Upper lobe of right lung (tissue), 1 donor: ENCODE measurements at regions not wholly inside any gene's neighbourhood (a gene's known extent, or its start where the extent isn't known, plus 50 kb on each side); places are given as distances from the start of the nearest gene placed in this dataset.

ENCODE experiments used
- ATAC-seq: fragments of 200-7000 bp; cut with Tn5 transposase; one replicate; pipeline ENCODE4 v1.9.1; 2020; ENCODE audit warnings: mild to moderate bottlenecking, moderate library complexity
- DNase-seq: peaks from one replicate; pipeline ENCODE4 v3.0.0-alpha.2; 2020
- H3K27ac ChIP-seq: fragments of 200-600 bp; one replicate; pipeline ENCODE4 v1.8.0; 2022
- H3K27me3 ChIP-seq: fragments of 200-600 bp; one replicate; pipeline ENCODE4 v1.8.0; 2022; ENCODE audit warnings: mild to moderate bottlenecking
- H3K36me3 ChIP-seq: fragments of 200-600 bp; one replicate; pipeline ENCODE4 v1.8.0; 2022
- H3K4me1 ChIP-seq: fragments of 200-600 bp; one replicate; pipeline ENCODE4 v1.8.0; 2022
- H3K4me3 ChIP-seq: fragments of 200-600 bp; one replicate; pipeline ENCODE4 v1.8.0; 2022; ENCODE audit warnings: mild to moderate bottlenecking
- H3K9me3 ChIP-seq: fragments of 200-600 bp; one replicate; pipeline ENCODE4 v1.8.0; 2022
- intact Hi-C: fragments of 100-400 bp; cut with DNase I; formaldehyde crosslinking; loops from one replicate; pipeline ENCODE4 v1.11.0; 2022
- TF ChIP-seq, protein P1 (sequence below): fragments of 200-600 bp; IDR thresholded peaks from one replicate; pipeline ENCODE4 v1.8.0; 2022; ENCODE audit warnings: antibody characterized with exemption
- donor health status: DM: no; HTN: yes; CAD: no; lungs with severe emphysema.

DNA sequence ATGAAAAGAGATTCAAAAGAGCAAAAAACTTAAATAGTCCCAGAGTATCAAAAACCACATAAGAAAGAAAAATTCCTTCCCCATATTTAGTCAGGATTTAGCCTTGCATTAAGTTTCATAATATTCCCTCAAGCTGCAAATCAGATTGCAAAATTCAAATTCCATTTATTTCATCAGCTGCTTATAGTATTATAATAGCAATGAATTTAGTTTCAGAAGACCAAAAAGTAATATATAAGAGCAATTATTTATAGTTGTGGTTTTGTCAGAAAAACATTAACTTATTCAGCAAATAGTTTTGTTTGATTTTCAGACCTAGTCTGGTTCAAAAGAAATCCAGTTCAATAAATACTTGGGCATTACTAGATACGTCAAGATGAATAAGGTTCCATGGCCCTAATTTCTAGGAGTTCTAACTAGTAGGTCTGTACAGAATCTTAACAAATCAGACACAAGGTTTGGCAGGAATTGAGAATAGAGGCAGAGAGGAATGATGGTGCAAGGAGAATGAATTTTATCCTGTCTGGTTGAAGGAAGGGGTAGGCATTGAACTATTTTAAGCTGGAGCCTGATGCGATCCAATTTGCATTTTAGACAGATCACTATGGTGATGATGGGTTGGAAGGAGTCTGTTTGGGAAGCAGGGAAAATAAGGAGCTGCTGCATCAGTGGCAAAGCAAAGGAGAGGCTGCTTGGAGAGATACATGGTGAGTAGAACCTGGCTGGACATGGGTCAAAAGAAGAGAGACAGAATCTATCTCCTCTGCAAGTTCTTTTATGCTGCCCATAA is 163.9 kb upstream of the STXBP5 start:
- intact Hi-C loops: no loop called here
- TF ChIP-seq, protein P1, sequence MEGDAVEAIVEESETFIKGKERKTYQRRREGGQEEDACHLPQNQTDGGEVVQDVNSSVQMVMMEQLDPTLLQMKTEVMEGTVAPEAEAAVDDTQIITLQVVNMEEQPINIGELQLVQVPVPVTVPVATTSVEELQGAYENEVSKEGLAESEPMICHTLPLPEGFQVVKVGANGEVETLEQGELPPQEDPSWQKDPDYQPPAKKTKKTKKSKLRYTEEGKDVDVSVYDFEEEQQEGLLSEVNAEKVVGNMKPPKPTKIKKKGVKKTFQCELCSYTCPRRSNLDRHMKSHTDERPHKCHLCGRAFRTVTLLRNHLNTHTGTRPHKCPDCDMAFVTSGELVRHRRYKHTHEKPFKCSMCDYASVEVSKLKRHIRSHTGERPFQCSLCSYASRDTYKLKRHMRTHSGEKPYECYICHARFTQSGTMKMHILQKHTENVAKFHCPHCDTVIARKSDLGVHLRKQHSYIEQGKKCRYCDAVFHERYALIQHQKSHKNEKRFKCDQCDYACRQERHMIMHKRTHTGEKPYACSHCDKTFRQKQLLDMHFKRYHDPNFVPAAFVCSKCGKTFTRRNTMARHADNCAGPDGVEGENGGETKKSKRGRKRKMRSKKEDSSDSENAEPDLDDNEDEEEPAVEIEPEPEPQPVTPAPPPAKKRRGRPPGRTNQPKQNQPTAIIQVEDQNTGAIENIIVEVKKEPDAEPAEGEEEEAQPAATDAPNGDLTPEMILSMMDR: no peak
- Histone ChIP-seq H3K27ac (no peak overlapping the region), H3K36me3 (no peaks in the 10 kb centered on the region), H3K27me3 (no peaks in the 10 kb centered on the region), H3K9me3 (no peaks in the 10 kb centered on the region), H3K4me1 (no peaks in the 10 kb centered on the region), H3K4me3 (no peak overlapping the region)
- ATAC-seq: no peak
- DNase-seq: no peak

GRCh38 chr6:147042679-147043078 is 161.5 kb upstream of the STXBP5 start:
- DNase-seq: no peak
- Histone ChIP-seq H3K4me3 (no peak overlapping the region), H3K27me3 (no peaks in the 10 kb centered on the region), H3K27ac (no peak overlapping the region), H3K4me1 (no peaks in the 10 kb centered on the region), H3K36me3 (no peaks in the 10 kb centered on the region), H3K9me3 (no peaks in the 10 kb centered on the region)
- intact Hi-C loops: no loop called here
- TF ChIP-seq, protein P1: no peak
- ATAC-seq: no peak

DNA sequence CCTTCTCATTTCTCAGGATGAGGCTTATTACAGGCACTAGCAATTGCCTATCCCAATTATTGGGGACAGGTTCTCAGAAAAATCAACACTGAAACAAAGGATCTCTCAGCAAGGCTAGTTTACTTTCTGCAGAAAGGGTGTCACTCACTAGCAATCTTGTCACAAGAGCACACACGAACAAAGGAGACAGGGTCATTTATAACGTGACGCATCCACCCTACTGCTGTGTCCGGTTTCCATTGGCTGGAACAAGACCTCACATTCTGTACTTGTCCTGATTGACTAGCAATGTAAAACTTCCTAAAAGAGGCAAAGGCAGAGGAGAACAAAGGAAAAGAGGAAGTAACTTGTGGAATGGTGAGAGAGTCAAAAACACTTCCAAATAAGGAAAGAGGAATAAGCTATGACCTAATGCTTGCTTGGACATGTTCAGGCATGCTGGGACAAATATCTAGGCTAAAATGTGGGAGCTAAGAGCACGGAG is 160.2 kb upstream of the STXBP5 start:
- Histone ChIP-seq H3K27ac (no peak overlapping the region), H3K4me3 (no peak overlapping the region), H3K9me3 (no peaks in the 10 kb centered on the region), H3K27me3 (no peaks in the 10 kb centered on the region), H3K36me3 (no peaks in the 10 kb centered on the region), H3K4me1 (no peaks in the 10 kb centered on the region)
- DNase-seq (no peak), ATAC-seq (no peak)
- TF ChIP-seq, protein P1: no peak
- intact Hi-C loops: no loop called here

- TF ChIP-seq, protein P1: no peak
- no peaks in the 10 kb centered on the region for H3K36me3 ChIP-seq
- H3K4me3 ChIP-seq: no peak overlapping the region
- no peaks in the 10 kb centered on the region for H3K27me3 ChIP-seq
- H3K9me3 ChIP-seq: no peaks in the 10 kb centered on the region
- ATAC-seq (no peak), DNase-seq (no peak)
- no peaks in the 10 kb centered on the region for H3K4me1 ChIP-seq
- no peak overlapping the region for H3K27ac ChIP-seq
- intact Hi-C loops: no loop called here
Measured at GRCh38 chr6:147046141-147046877, 157.9 kb upstream of the STXBP5 start.

- ATAC-seq (no peak), DNase-seq (no peak)
- Histone ChIP-seq H3K27ac (no peak overlapping the region), H3K4me1 (no peaks in the 10 kb centered on the region), H3K36me3 (no peaks in the 10 kb centered on the region), H3K4me3 (no peak overlapping the region), H3K27me3 (no peaks in the 10 kb centered on the region), H3K9me3 (no peaks in the 10 kb centered on the region)
- intact Hi-C loops: no loop called here
- TF ChIP-seq, protein P1: no peak
Measured at GRCh38 chr6:147048930-147049329, 155.3 kb upstream of the STXBP5 start.
